ENCODE measurements at regions not wholly inside any gene's neighbourhood (a gene's known extent, or its start where the extent isn't known, plus 50 kb on each side); places are given as distances from the start of the nearest gene placed in this dataset.

- no peak for TF ChIP-seq CTCF (IDR thresholded peaks at IDR 0.05)
- no peak for TF ChIP-seq NR1H2 (CRISPR knock-in tag; IDR thresholded peaks at IDR 0.05)
- TF ChIP-seq ETV6 (CRISPR knock-in tag; IDR thresholded peaks at IDR 0.05): no peak
- no peak for TF ChIP-seq NFYB (CRISPR knock-in tag; conservative IDR thresholded peaks at IDR 0.05; ENCODE audit: low read depth)
Measured at GRCh38 chr16:88312732-88313131, 70.0 kb upstream of the ZNF469 start.

Measured in WTC11 (cell line).